NCI-H345 (cell line): ENCODE measurements at regions not wholly inside any gene's neighbourhood (a gene's known extent, or its start where the extent isn't known, plus 50 kb on each side); places are given as distances from the start of the nearest gene placed in this dataset.
"Not testable (repeated sequence)": the region's sequence is repeated elsewhere in the genome, so short reads cannot be mapped to it uniquely, and the experiment has no call there.

Experiments
- DNase-seq: peaks from one replicate; lab custom pipeline; 2025; lab: John Stamatoyannopoulos, UW

DNA sequence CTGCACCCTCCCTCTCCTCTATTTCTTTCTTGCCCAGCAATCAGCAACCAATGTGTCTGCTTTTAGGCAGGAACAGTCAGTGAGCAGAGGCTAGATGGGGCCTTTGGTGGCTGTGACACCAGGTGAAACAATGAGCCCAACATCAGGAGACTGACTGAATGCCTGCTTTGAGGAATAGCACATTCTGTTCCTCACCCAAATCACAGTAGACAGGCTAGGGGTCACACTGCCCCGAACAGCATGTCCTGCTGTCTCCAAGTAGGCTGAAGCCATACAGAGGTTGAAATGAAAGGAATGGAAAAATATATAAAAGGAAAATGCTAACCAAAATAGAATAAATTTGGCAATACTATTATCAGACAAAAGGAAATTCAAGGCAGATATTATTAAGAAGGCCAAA, 122.5 kb upstream of the GDNF start:
- no peak for DNase-seq

DNA sequence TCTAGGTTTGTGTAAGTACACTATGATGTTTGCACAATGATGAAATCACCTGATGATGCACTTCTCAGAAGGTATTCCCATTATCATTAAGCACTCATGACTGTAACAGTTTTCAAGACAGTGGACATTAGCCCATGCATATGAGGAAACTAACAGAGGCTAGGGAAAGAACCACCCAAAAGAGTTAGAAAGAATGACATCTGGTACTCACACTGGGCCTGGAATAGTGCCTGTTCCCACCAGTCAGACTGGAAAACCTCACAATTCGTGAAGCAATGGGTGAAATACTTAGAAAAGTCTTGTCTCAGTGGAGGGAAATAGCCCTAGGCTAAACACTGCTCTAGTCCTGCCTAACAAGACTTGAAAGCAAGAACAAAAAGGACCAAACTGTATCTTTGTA, 117.4 kb upstream of the GDNF start:
- DNase-seq = no peak

DNA sequence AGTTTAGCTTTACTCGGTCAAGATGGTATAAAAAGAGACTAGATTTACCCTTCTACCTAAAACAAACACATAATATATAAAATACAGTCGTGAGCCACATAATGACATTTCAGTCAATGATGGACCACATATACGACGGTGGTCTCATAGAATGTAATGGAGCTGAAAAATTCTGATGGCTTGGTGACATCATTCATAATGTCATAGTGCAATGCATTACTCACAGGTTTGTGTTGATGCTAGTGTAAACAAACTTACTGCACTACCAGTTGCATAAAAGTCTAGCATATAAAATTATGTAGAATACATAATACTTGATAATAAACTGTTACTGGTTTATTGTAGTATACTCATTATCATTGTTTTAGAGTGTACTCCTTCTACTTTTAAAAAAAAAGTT, 115.9 kb upstream of the GDNF start:
- no peak for DNase-seq

DNA sequence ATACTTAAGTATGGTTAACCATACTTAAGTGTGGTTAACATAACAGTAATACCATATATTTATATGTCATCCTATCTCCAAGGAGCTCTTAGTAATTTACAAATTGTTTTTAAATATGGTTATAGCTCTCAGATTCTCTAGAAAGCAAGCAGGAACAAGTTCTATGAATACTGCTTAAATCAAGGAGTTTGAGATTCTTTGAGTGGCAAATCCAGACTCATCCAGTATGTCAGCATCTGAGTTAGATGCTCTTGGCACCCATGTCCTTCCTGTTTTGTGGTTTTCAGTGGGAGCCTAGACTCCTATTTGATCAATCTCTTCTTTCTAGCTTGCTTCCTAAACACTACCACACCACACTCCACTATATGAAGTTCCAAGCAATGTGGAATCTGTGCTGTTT, 114.7 kb upstream of the GDNF start:
- DNase-seq = no peak

DNA sequence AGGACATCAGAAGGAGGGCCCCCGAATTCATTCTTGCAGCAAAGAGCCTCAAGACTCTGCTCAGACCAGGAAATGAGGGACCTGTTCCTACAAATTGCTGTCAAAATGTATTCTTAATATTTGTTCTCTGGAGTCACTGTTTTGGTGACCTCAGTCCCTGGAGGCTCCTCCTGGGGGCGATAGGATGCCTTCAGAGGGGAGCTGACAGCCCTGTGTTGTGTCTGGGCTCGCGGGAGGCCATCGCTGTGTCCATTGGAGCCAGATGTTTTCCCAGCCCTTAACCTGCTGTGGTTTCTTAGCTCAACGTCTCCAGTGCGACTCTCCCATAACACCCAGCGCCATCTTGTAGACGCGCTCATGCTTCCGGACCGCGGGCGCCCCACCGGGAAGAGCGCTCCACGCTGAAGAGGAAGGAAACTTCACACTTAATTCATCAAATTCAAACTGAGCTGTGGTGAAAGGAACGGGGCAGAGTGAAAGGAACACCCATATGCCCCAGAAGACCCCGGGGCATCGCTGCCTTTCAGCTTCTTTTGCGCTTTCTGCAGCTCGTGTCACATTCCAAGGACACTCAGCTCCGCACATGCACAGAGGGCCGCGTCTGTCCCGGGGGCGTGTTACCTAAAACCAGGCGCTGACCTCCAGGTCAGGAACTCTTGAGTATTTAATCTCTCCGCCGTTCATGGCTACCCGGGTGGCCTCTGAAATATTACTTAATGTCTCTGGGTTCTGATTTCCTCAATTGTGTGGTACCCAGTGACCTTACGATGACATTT, 112.3 kb upstream of the GDNF start:
- no peak for DNase-seq

DNA sequence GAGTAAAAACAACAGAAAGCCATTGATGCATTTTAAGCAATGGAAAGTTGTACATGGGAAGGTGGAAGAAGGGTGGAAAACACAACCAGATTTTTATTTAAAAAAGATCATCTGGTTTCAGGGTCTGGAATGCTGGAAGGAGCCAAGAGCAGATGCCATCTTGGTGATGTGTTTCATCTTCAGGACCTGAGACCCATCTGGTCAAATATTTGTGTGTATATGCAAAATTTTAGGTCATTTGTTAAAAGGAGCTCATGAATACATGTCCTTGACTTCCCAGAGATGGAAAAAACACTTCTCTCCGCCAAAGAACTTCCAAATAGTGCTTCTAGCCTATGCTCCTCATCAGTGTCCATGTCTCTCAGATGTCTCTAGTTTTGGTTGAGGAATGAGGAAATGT, 110.6 kb upstream of the GDNF start:
- DNase-seq = no peak

DNA sequence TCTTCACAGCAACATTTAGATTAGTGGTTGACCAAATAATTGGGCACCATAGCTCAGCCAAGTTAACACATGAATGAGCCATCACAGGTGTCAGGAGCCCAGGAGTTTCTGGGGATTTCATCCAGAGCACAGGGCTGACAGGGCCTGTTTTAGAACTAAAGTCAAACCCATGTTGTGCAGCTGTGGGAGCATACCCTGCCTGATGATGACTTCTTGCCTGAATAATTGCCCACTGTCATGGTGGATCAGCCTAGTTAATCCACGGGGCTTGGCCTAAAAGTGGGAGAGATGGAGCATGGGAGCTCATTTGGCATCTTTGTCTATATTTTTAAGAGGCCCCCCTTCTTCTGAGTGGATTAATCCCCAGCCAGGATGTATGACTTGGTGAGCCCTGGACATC, 105.6 kb upstream of the GDNF start:
- no peak for DNase-seq

DNA sequence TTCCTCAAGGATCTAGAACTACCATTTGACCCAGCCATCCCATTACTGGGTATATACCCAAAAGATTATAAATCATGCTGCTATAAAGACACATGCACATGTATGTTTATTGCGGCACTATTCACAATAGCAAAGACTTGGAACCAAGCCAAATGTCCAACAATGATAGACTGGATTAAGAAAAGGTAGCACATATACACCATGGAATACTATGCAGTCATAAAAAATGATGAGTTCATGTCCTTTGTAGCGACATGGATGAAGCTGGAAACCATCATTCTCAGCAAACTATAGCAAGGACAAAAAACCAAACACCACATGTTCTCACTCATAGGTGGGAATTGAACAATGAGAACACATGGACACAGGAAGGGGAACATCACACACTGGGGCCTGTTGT, 103.3 kb upstream of the GDNF start:
- not testable (repeated sequence) for DNase-seq

DNA sequence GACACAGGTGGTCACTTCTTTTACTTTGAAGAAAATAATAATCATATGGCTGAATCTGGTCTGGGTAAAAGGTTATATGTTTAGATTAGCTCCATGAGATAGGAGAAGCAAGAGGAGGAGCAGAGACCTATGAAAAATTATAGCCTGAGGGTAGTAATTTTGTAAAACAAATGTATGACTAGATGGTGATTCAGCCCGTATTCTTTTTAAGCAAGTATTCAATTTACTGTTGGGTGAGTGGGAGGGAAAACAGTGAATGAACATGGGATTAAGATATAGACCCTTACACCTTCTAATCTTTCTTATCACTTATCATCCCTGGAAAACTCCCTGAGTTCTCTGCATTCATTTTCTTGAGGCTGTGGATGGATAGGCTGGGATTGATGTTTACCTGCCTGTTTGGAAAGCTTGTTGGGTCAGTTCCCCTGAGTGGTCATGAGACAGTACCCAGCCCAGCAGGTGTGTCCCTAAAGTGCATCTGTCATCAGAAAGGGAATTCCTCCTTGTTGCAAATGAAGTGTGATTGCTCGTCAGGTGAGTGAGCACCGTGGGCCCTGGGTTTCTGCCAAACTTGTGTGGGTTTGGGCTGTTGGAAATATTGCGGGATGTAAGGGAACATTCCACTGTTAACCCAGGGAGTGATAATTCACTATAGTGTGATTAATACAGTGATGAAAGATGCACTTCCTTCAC, 101.2 kb upstream of the GDNF start:
- DNase-seq = no peak

DNA sequence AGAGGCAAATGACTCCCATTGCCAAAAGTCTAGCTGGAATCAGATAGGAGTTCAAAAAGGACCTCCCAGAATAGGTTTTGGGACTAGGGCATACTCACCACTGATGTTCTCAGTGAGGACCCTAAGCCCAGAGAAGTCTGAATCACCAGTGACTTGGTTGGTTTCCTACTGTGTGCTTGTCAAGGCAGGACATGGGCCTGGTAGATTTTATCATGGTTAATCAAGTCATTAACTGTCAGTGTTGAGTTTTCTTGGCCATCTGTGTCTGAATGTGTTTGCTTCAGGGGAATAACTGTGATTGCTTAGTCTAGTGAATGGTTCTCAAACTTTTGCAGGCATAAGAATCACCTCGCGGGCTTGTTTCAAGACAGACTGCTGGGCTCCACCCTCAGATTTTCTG, 99.0 kb upstream of the GDNF start:
- DNase-seq = no peak

DNA sequence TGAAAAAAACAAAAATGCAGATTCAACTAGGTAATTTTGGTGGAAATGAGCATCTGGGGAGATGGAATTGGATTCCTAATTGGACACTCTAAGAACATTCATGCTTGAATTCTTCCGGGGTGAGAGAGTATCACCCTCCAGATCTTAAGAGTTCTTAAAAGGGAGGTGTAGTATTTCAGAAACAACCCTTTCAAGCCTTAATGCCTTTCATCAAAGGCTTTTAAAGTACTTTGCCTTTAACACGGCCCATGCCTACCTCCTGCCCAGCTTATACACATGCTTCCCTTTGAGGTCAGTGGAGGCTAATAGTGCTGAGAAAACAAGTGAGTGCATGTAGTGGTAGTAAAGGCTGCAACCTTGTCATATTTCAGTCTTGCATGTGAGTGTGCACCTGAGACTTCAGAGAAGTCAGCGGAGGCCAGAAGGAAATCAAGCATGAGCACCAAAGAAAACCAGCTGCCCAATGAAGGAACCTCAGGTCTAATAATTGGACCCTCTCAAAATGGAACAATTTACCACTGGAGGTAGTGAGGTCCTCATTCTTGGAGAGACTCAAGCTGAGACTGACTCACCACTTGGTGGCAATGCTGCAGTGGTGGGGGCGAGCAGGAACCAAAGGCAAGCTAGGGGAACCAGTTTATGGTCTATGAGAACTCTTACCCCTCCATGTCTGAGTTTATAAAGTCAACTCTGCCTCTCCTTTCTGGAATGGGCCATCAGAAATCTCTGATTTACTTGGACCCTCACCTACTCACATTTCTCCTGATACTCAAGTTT, 98.4 kb upstream of the GDNF start:
- no peak for DNase-seq

DNA sequence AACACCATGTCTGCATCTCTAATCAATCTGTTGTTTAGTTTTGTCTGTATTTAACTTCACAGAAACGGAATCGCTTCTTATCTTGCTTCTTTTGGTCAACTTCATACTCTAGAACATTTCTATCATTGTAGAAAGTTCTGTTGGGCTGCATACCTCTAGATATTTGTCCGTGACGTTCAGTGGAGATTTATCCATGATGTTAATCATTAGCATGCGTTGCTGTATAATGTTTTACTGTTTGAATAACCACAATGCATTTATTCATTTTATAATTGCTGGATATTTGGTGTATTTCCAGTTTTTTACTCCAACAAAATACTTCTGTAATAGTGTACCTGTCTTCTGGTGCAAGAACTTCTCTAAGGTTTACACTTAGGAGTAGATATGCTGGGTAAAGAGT, 96.2 kb upstream of the GDNF start:
- DNase-seq = no peak

DNA sequence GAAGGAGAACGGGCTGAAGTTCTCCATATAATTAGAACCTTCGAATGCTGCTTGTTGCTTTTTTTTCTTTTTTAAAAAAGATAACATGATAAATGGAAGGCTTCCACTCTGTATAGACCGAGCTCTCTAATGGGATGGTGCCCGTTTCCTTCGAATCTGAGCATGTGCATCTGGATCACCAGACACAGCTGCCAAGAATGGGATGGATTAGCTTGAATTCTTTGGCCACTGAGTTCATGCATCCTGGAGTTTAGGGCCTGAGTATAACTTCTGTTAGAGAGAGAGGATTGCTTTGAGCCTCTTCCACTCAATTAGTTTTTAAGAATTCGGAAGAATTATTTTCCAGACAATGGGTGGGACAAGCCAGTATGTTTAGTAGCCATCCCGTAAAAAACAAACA, 93.7 kb upstream of the GDNF start:
- DNase-seq = no peak

DNA sequence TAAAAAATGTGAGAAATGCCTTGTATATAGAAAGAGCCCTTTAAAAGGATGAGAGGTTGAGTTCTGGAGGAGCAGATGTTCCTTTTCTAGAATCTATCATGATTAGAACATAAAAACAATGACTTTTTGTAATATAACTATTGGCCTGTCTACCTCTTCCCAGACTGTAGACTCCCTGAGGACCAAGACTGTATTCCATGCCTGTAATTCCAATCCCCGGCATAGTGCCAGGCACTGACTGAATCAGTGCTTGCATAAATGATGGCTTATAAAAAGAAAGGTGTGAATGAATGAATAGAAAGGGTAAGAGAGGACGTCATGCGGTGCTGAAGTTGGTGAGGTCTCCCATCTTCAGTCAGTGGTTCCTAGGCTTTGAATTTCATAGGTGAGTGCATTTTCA, 92.6 kb upstream of the GDNF start:
- DNase-seq = no peak

DNA sequence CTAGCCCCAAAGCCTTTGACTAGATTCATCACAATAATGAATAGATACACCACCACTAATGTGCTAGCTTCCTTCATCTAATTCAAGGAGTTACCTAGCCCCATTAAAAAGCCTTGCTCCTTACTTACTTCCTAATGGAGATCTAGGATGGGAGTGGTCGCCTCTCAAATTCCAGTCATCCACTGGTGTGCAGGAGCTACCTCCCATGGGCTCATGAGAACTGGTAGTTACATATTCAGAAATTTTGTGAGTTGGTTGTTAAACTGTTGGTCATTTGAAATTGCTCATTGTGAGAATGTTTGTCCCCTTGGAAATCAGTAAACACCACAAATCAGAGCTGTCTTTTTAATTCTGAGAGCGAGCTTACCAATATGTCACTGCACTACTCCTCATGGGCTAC, 91.7 kb upstream of the GDNF start:
- DNase-seq = no peak

DNA sequence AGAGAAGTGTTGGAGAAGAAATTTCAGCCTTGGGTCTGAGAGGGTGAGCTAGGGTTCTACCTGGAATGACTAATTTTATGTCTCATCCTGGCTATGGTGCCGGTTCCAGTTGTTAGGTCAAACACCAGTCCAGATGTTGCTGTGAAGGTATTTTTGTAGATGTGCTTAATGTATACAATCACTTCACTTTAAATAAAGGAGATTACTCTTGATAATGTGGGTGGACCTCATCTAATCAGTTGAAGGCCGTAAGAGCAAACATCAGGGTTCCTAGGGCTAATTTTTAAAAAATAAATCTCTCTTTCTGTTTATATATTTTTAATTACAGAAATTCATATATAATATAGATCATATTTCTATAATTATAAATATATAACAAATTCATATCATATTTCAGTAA, 90.5 kb upstream of the GDNF start:
- DNase-seq = no peak

DNA sequence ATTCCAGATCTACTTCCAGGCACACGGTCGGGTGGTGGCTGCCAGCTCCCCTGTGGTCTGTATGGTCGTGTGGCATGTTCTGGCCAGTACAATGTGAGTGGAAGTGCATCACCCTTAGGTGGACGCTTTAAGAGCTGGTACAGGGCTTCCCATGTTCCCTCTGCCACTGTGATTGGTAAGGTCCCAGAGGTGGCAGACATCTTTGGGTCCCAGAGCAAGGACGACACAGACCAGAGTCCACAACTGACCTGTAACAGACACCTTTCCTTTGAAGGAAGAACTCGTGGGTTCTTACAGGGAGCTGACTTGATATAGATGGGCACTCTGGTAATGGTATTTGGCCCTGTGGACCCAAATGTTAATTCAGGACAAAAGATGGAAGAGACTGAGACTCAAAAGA, 90.0 kb upstream of the GDNF start:
- DNase-seq = no peak

DNA sequence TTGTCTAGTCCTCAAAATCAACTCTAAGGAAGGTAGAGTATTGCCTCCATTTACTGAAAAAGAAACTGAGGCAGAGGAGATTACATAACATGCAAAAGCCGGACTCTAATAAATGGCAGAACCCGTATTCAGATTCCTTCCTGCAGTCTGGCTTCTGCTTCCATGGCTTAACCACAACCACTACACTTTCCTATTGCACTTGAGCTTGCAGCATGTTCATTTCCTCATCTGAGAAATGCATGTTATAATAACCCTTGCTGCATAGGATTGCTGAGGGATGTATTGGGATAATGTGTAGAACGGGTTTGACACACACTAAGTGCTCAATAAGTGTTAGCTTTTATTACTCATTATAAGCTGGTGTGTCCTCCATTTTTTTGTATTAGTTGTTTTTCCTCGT, 87.9 kb upstream of the GDNF start:
- DNase-seq = not testable (repeated sequence)

DNA sequence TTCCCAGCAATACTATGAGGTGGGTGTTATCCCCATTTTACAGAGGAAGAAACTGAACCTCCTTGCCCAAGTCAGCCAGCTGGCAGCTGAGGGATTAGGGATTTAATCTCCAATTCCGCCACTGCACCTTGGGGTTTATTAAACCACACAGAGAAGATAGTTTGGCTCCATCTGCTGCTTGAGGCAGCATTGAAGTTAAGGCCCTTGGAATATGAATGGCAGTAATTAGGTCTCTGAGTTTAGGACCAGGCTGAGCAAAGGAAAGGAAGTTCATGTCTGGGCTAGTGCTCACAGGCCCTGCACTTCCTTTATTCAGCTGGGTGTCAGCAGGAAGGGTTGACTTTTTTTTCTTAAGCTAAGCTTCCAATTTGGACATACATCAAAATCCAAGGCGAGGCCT, 86.9 kb upstream of the GDNF start:
- DNase-seq = no peak

DNA sequence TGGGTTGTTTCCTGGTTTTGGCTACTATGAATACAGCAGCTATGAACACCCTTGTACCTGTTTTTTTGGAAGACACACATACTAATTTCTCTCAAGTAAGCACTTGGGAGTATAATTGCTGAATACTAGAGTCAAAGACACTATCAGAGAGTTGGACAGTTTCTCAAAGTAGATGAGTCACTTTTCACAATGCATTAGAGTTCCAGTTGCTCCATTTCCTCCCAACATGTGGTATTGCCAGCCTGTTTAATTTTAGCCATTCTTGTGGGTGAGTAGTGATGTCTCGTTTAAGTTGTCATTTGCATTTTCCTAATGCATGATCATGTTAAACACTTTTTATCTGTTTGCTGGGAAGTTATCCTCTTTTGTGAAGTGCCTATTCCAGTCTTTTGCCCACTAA, 81.6 kb upstream of the GDNF start:
- no peak for DNase-seq

DNA sequence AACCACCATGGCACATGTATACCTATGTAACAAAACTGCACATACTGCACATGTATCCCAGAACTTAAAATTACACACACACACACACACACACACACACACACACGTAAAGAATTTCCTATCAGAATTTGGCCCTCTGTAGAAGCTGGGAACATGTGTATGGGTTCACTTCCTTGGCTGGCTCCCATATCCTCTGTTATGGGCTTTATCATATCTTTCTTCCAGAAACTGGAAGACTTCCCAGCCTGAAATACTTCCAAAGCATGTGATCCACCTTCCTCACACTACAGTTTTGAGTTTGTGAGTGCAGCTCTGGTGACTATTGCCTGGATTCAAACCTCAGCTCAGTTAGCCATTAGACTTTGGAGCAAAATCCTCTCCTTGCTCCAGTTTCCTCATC, 78.6 kb upstream of the GDNF start:
- no peak for DNase-seq

DNA sequence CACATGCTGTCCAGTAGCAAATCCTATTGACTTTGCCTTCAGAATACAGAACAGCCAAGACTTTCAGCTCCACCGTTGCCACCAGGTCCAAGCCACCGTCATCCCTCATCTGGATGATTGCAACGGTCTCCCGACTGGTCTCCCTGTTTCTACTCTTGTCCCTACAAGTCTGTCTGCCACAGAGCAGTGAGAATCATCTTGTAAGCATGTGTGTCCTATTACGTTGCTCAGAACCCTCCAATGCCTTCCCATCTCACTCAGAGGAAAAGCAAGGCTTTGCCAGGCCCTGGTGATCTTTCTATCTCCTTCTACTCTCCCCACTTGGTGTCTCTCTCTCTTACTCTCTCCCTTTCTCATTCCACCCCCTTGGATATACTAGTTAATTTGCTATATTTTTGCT, 76.7 kb upstream of the GDNF start:
- no peak for DNase-seq

DNA sequence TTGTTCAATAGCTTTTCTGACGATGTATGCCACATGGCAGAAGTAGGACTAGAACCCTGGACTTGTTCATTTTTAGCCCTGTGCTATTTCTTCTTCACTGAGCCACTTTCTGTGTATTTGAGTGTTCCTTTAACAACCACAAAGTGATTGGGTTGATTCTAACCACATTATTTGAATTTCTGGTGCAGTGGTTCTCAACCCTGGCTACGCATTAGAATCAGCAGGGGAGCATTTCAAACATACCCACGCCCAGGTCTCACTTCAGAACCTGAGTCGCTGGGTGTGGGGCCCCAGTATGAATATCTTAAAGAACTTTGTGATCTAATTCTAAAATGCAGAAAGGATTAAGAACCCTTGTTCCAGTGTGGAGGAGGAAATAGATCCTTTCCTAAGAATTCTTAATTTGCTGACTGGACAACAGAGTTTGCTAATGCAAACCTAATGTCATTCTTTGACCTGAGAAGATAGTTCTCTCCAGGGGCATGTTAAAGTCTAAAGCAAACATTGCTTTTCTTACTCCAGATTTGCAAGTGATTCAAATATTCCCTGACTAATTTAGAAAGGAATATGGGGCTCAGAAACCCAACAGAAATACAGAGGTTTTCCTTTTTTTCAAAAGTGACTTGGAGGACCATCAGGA, 75.4 kb upstream of the GDNF start:
- DNase-seq = no peak
